HL-60/S4 treated with retinoic acid at 250 ng/mL for 4 days and 3 days (cell line): ENCODE measurements at regions not wholly inside any gene's neighbourhood (a gene's known extent, or its start where the extent isn't known, plus 50 kb on each side); places are given as distances from the start of the nearest gene placed in this dataset.
"Not testable (repeated sequence)": the region's sequence is repeated elsewhere in the genome, so short reads cannot be mapped to it uniquely, and the experiment has no call there.

ENCODE experiments used
- in situ Hi-C: fragments of 300-500 bp; cut with MboI; formaldehyde crosslinking; loops from 2 replicates; pipeline ENCODE4 v1.7.0; 2022; ENCODE audit warnings: low sequenced_read_pairs

DNA sequence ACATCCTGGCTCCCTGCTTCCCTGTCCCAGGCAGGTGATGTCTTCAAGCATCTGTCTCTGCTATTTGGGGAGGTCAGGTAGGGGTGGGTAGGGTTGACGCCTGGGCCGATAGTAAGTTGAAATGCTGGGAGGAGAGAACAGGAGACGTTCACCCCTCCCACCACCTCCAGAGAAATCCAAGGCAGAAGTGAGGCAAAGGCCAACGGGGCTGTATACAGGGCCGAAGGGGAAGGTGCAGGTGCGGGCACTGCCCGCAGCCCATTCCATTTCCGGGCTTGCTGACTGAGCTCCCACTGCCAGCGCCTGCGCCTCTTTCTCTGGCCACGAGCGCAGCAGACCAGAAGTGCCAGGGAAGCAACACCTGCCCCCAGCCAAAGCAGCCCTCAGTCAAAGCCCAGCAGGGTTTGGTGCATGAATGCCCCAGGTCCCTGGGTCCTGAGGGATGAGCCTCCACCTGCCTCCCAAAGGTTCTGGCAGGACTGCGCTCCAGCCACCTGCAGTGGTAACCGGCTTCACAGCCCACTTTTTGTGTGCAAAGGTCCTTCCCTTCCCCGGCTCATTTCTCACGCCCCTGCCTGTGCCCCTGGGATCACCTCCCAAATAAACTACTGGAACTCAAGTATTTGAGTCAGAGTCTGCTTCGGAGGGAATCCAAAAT lies 127.6 kb upstream of the TNRC6C start:
- in situ Hi-C loops, result no loop called here

DNA sequence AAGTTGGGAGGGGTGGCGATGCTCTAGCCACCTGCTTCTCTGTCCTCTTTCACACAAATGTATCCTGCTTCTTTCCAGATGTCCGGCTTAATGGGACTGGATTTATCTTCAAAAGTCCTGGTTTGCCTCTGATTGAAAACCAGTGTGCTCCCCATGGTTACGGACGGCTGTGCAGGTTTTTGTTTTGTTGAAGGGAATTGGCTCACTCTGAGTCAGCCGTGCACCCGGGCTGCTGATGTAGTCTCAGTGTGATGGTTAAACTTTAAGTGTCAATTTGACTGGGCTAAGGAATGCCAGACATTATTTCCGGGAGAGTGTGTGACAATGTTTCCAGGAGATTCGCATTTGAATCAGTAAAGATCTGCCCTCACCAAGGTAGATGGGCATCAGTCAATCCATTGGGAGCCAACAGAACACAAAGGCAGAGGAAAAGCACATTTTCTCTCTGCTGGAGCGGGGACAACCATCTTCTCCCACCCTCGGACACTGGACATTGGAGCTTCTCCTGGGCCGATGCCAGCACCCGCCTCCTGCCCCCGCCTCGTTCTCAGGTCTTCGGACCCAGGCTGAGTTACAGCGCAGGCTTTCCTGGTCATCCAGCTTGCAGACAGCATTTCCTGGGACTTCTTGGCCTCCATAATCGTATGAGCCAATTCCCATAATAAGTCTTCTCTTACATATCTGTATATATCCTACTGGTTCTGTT lies 126.9 kb upstream of the TNRC6C start:
- in situ Hi-C loops, result no loop called here

DNA sequence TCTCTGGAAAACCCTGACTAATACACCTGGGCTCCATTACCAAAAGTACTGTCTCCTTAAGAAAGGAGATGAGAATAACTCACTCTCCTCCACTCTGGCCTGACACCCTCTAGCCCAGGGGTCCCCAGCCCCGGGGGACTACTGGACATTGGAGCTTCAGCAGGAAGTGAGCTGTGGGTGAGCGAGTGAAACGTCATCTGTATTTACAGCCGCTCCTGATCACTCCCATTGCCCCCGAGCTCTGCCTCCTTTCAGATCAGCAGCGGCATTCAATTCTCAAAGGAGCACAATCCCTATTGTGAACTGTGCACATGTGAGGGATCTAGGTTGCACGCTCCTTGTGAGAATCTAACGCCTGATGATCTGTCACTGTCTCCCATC lies 126.3 kb upstream of the TNRC6C start:
- in situ Hi-C loops, result no loop called here

DNA sequence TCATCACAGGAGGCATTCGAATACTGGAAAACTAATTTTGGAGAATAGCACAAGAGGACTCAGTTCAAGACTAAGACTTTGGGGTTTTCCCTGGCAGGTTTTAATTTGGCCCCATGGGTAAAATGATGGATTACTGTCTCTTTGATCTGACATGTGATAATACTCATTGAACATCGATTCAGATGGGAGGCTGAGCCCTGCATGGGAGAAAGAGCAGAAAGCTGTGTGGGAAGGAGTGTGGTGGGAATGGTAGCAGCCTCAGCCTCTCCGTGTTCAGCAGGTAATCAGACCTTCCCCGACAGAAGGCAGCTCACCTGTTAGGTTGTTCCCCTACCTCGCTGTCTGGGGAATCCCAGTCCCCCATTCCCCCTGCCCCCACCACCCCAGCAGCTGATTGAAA lies 124.7 kb upstream of the TNRC6C start:
- in situ Hi-C loops, result no loop called here

DNA sequence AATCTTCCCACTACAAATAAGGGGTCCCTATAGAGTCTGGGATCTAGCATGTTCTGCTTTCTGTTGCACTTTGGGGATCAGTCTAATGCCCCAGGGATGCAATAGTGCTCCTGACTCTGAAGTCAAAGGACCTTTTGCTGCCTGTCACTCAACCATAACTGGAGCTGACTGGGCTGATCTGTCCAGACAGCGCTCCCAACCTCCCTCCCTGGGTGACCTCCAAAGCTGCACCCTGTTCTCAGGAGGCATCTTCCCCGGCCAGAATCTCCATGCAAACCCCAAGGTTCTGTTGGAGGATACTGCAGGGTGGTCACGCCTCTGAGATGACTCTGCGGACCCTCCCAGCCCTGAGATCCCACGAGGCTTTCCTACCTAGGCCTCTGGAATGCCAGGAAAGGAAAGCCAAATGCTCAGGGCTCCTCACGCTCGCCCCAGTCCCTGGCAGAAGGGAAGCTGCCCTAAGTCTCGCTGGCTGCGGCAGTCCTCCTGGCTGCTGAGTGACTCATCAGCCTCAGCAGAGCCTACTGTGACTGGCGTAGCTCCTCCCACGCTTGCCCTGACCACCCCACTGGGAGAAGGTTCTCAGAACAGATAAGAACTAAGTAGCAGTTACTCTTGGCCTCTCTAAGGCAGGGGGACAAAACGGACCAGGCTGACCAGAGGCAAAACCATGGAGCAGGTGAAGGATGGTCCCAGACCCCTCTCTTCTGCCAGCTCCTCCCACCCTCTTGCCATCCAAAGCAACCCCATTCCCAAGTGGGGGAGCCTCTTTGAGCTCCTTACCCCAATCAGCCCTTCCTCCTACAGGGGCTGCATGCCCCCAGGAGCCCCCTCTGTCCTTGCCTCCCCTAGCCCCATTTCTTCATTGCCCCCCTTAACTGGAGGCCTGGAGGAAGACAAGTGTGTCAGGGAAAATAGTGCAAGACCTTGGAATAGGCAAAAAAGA lies 124.1 kb upstream of the TNRC6C start:
- in situ Hi-C loops, result no loop called here

DNA sequence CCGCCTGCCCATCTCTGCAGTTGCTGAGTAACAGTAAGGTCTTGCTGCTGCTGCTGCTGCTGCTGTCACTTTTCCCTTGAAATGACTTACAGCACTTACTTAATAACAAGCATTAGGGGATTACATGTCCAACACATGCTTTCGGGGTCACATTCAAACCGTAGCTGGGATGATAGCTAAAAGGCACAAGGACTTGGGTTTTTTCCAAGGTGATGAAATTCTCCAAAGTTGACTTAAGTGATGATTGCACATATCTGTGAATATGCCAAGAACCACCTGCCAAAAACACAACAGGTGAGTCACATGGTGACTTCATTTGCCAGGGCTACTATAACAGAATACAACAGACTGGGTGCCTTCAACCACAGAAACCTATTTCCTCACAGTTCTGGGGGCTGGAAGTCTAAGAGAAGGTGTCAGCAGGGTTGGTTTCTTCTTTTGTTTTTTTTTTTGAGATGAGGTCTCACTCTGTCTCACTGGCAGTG lies 121.9 kb upstream of the TNRC6C start:
- in situ Hi-C loops, result no loop called here

DNA sequence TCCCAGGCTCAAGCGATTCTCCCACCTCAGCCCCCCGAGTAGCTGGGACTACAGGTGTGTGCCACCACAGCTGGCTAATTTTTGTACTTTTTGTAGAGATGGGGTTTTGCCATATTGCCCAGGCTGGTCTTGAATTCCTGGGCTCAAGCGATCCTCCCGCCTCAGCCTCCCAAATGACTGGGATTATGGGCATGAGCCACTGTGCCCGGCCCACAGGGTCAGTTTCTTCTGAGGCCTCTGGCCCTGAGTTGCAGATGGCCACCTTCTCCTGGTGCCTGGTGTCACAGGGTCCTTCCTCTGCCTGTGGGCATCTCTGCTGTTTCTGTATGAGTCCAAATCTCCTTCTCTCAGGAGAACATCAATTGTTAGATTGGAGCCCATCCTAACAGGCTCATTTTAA lies 121.4 kb upstream of the TNRC6C start:
- in situ Hi-C loops, result not testable (repeated sequence)

DNA sequence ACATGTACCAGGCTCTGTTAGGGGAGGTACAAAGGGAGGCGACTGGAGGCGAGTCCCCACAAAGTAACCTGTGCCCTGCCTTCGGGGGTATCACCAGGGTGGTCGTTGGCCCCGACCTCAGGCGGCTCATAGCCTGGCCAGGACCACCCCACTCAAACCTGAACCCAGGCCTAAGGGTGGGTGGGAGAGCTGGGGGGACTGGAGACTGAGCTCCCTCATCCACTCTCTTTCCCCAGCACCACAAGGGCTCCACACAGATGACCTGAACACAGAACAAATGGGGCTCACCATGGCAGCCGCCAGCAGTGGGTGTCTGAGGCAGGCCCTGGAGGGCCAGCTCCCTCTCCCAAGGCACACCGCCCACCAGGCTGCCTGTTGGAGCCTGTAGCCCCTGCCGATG lies 120.6 kb upstream of the TNRC6C start:
- in situ Hi-C loops, result no loop called here

DNA sequence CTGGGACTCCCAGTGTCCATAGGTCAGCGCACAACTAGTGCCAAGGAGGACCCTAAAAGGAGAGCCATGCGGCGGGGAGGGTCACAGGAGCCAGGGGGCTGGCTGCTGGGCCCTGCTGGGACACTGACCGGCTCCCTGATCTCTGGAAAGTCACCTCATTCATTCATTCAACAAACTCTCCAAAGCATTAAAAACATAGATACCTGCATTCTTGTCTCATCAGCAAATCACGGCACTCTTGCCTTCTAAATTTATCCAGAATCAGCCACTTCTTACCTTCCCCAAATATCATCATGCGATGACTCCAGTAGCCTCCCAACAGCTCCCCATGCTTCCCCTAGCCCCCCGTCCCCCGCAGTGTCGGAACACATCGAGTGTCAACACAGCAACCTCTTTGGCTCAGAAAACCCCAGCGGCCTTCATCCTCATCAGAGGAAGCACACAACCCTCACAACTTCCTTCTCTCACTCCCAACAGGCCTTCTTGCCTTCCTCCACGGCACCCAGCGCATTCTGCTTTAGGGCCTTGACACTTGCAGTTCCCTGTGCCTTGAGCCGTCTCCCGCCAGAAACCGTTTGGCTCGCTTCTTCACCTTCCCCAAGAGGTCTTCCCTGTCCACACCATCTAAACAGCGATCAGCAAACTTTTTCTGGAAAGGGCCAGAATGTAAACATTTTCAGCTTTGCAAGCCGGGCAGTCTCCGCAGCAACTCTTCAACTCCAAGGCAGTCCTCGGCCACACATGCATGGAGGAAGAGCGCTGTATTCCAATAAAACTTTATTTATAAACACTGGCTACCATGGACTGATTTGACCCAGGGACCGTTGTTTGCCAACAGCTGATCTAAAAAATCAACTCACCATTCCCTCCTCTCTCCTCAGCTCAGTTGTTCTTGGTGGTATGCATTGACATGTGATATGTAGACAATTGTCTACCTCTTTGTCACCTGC lies 119.5 kb upstream of the TNRC6C start:
- in situ Hi-C loops, result no loop called here

DNA sequence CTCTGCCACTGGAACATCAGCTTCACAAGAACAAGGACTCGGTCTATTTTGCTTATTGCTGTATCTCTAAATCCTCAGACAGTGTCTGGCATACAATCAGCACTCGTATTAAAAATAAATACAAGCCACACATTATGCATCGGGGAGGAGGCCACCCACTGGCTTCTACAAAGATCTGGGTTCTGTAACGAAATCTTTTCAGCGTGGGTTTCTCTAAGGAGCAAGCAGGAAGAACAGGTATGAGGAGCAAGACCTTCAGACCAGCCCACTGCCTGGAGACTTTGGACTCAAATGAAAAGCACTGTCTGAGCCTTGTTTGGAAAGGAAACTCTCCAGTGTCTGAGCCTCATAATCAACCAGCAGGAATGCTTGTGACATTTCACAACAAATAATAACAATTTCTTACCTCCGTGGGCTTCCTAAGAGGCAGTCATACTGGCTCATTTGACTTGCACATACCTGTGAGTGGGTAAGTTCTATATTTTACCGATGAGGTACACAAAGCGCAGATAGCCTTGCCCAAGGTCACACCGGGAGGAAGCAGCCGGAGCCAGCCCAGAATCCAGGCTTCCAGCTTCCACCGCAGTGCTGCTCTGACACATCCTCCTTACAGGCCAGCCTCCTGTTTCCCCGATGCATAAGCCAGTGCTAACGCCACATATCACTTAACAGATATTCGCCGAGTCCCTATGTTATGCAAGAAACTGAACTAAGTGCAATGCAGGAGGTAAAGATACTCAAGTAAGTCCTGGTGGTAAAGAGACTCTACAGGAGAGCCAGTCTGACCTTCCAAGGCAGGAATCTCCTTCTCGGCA lies 118.6 kb upstream of the TNRC6C start:
- in situ Hi-C loops, result no loop called here

DNA sequence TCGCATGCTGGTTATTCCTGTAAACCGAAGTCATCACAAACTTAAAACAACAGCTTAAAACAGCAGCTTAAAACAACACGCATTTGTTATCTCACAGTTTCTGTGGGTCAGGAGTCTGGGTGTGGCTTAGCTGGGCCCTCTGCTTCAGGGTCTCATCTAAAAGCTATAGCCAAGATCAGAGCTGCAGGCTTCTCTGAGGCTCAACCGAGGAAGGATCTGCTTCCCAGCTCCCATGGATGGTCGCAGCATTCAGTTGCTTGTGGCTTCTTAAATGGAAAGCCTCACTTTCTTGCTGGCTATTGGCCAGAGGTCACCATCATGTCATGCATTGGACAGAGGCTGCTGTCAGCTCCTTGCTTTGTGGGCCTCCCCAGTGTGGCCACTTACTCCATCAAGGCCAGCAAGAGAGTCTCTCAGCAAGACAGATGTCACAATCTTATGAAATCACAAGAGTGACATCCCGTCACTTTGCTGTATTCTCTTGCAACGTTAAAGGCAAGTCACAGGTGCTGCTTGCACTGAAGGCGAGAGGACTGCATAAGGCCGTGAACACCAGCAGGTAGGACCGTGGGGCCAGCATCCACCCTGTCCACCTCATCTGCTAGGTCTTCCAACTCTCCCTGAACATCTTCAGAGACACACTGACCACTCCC lies 117.9 kb upstream of the TNRC6C start:
- in situ Hi-C loops, result no loop called here

DNA sequence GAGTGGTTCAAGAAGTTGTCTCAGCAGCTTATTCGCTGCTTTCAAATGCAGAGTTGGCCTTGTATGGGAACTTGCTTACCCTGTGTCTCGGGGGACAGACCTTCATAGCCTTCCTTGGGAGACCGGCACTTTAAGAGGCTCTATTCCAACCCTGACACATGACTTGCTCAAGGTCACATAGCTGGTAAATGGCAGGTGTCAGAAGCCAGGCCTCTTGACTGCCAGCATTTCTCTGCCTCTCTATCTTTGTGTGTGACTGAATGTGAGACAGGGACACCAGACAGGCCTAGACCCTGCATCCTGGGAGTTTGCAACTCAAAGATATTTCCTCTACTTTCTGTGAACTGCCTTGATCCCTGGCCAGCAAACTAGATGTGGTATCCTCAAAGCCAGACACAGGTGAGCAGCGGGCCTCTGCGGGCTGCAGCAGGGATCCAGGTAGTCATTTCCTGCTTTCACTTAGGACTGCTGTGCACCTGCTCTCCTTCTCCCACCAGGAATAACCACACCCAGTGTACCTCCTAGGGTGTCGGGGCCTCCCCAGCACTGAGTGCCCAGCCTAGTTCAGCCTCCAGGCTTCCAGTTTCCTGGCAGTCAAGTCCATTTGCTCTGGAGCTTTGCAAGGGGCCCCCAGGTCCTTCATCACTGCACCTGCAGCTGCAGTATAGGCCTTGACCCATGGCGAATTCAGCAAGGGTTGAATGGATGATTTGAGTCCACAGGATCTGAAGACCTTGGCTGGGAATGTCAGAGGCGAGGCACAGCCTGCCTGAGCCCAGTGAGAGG lies 116.6 kb upstream of the TNRC6C start:
- in situ Hi-C loops, result no loop called here

DNA sequence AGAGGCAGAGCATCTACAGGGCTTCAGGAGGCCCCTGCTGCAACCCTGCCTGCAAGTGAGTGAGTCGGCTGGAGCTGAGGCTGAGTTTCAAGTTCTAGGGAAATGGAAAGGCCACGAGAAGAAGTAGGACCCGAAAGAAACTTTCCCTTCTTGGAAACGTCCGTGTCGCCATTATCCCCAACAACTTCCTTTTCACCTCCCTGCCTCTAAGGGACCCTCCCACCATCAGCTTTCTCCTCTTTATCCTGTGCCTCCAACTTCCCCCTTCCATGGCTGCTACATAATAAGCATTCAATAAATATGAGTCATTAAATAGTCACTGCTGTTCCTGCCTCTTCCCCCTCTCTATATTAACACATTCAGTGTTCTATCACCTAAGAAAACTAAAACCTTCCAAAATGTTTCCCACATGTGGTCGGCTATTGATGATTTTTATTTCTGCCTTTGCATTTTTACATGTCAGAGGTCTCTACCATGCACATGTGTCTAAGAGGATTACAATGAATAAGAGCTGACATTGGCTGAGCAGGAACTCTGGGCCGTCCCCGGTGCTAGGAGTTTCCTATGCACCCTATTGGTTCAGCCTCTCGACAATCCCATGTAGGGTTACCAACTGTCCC lies 115.9 kb upstream of the TNRC6C start:
- in situ Hi-C loops, result no loop called here

DNA sequence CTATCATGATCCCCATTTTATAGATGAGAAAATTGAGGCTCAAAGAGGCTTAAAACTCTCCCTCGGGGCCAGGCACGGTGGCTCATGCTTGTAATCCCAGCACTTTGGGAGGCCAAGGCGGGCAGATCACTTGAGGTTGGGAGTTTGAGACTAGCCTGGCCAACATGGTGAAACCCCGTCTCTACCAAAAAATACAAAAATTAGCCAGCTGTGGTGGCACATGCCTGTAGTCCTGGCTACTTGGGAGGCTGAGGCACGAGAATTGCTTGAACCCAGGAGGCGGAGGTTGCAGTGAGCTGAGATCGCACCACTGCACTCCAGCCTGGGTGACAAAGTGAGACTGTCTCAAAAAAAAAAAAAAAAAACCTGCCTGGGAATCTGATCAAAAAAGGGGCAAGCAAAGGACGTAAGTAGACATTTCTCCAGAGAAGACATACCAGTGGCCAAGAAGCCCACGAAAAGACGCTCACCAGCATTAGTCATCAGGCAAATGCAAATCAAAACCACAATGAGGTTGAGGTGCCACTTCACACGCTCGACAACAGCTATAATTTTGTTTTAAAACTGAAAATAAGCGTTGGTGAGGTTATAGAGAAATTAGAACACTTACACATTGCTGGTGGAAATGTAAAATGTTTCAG lies 115.1 kb upstream of the TNRC6C start:
- in situ Hi-C loops, result not testable (repeated sequence)

DNA sequence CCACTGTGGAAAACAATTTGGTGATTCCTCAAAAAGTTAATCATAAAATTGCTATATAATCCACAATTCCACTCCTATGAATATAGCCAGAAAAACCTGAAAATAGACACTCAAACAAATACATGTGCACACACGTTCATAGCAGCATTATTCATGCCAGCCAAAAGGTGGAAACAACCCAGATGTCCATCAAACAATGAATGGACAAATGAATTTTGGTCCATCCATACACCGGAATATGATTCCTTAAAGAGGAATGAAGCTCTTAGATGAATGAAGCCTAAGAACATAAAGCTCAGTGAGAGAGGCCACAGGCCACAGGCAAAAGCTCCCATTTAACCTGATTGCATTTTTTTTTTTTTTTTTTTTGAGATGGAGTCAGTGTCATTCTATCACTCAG lies 114.6 kb upstream of the TNRC6C start:
- in situ Hi-C loops, result no loop called here

DNA sequence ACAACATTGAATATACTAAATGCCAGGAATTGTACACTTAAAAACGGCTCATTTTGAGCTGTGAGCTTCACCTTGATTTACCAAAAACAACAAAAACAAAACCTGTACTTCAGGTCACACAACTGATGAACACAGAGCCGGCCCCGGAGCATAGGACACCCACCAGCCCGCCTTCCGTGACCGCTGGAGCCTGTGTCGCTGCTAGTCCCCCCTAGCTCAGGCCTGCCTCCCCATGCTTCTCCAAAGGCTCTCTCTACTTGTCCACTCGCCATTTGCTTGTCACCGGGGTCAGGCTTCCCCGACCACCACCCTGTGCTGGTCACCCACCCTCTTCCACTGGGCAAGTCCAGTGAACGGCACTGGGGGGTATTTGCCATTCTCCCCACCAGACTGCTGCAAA lies 113.8 kb upstream of the TNRC6C start:
- in situ Hi-C loops, result no loop called here

DNA sequence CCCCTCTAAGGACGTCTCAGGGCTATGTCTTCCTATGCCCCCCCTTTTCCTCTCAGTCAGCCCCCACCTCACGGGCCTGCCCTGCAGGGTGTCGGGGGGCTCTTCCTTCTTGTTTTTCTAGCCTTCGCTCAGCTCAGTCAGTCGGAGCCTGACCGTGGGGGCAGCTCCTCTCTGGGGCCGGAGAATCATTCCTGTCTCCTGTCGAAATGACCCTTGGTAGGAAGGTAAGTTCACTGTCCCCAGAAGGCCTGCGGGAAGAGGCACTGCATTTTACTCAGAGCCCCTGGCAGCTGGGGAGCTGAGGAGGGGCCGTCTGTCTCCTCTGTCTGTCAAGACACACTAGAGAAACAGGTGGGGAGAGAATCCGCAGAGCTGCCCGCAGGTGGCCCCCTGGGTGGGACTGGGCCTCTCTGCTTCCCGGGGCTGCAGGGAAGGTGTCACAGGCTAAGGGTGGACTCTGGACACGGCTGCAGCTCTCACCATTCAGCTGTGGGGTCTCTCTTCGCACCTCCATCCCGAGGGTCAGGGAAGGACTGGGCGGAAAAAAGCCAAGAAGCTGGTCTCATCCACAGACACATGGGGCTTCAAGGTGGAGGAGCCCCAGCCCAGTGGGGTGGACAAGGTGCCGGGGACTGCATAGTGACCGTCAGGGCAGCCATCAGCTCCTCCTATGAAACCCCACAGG lies 112.8 kb upstream of the TNRC6C start:
- in situ Hi-C loops, result no loop called here
